ENCODE measurements at regions not wholly inside any gene's neighbourhood (a gene's known extent, or its start where the extent isn't known, plus 50 kb on each side); places are given as distances from the start of the nearest gene placed in this dataset.

- Histone ChIP-seq H3K27ac (ENCODE audit: low read length) (no peak overlapping the region), H3K9me3 (ENCODE audit: control insufficient read depth in 2 of 2, low read length in 2 of 2) (peaks cover 0 to 3% of the 10 kb centered on the region in 2 donors), H3K36me3 (ENCODE audit: control insufficient read depth in 2 of 2, insufficient read depth in 2 of 2, low read length in 2 of 2) (no peaks in the 10 kb centered on the region), H3K4me1 (ENCODE audit: control insufficient read depth, insufficient read depth, low read length) (no peaks in the 10 kb centered on the region), H3K4me3 (ENCODE audit: low read length in 2 of 2) (no peak overlapping the region), H3K9ac (ENCODE audit: low read length in 2 of 2) (no peak overlapping the region), H3K27me3 (ENCODE audit: control insufficient read depth in 1 of 2, insufficient read depth in 2 of 2, low read length in 2 of 2) (no peaks in the 10 kb centered on the region)
Observed at GRCh38 chr13:47564041-47564440, 437.0 kb downstream of the SUCLA2 start.

- Histone ChIP-seq H3K9me3 (ENCODE audit: control insufficient read depth in 2 of 2, low read length in 2 of 2) (no peaks in the 10 kb centered on the region), H3K4me3 (ENCODE audit: low read length in 2 of 2) (no peak overlapping the region), H3K9ac (ENCODE audit: low read length in 2 of 2) (no peak overlapping the region), H3K4me1 (ENCODE audit: control insufficient read depth, insufficient read depth, low read length) (no peaks in the 10 kb centered on the region), H3K27me3 (ENCODE audit: control insufficient read depth in 1 of 2, insufficient read depth in 2 of 2, low read length in 2 of 2) (no peaks in the 10 kb centered on the region), H3K36me3 (ENCODE audit: control insufficient read depth in 2 of 2, insufficient read depth in 2 of 2, low read length in 2 of 2) (no peaks in the 10 kb centered on the region), H3K27ac (ENCODE audit: low read length) (no peak overlapping the region)
Observed at GRCh38 chr13:47556703-47557102, 444.4 kb downstream of the SUCLA2 start.

GRCh38 chr13:47555235-47555634 lies 445.8 kb downstream of the SUCLA2 start:
- H3K4me3 ChIP-seq (ENCODE audit: low read length in 2 of 2) = no peak overlapping the region
- no peaks in the 10 kb centered on the region for H3K27me3 ChIP-seq (ENCODE audit: control insufficient read depth in 1 of 2, insufficient read depth in 2 of 2, low read length in 2 of 2)
- H3K27ac ChIP-seq (ENCODE audit: low read length) = no peak overlapping the region
- no peak overlapping the region for H3K9ac ChIP-seq (ENCODE audit: low read length in 2 of 2)
- no peaks in the 10 kb centered on the region for H3K9me3 ChIP-seq (ENCODE audit: control insufficient read depth in 2 of 2, low read length in 2 of 2)
- no peaks in the 10 kb centered on the region for H3K4me1 ChIP-seq (ENCODE audit: control insufficient read depth, insufficient read depth, low read length)
- no peaks in the 10 kb centered on the region for H3K36me3 ChIP-seq (ENCODE audit: control insufficient read depth in 2 of 2, insufficient read depth in 2 of 2, low read length in 2 of 2)

- H3K9ac ChIP-seq (ENCODE audit: low read length in 2 of 2) = no peak overlapping the region
- H3K36me3 ChIP-seq (ENCODE audit: control insufficient read depth in 2 of 2, insufficient read depth in 2 of 2, low read length in 2 of 2) = no peaks in the 10 kb centered on the region
- no peaks in the 10 kb centered on the region for H3K4me1 ChIP-seq (ENCODE audit: control insufficient read depth, insufficient read depth, low read length)
- H3K27ac ChIP-seq (ENCODE audit: low read length) = no peak overlapping the region
- H3K9me3 ChIP-seq (ENCODE audit: control insufficient read depth in 2 of 2, low read length in 2 of 2) = no peaks in the 10 kb centered on the region
- H3K4me3 ChIP-seq (ENCODE audit: low read length in 2 of 2) = no peak overlapping the region
- H3K27me3 ChIP-seq (ENCODE audit: control insufficient read depth in 1 of 2, insufficient read depth in 2 of 2, low read length in 2 of 2) = no peaks in the 10 kb centered on the region
Observed at GRCh38 chr13:47553329-47553977, 447.6 kb downstream of the SUCLA2 start.

- Histone ChIP-seq H3K4me1 (ENCODE audit: control insufficient read depth, insufficient read depth, low read length) (peaks cover 9% of the 10 kb centered on the region), H3K9me3 (ENCODE audit: control insufficient read depth in 2 of 2, low read length in 2 of 2) (no peaks in the 10 kb centered on the region), H3K36me3 (ENCODE audit: control insufficient read depth in 2 of 2, insufficient read depth in 2 of 2, low read length in 2 of 2) (no peaks in the 10 kb centered on the region), H3K27ac (ENCODE audit: low read length) (no peak overlapping the region), H3K27me3 (ENCODE audit: control insufficient read depth in 1 of 2, insufficient read depth in 2 of 2, low read length in 2 of 2) (no peaks in the 10 kb centered on the region), H3K9ac (ENCODE audit: low read length in 2 of 2) (no peak overlapping the region), H3K4me3 (ENCODE audit: low read length in 2 of 2) (no peak overlapping the region)
Observed at GRCh38 chr13:47549219-47549752, 451.8 kb downstream of the SUCLA2 start.

GRCh38 chr13:47548294-47548840 lies 452.7 kb downstream of the SUCLA2 start:
- H3K9ac ChIP-seq (ENCODE audit: low read length in 2 of 2) = no peak overlapping the region
- no peaks in the 10 kb centered on the region for H3K27me3 ChIP-seq (ENCODE audit: control insufficient read depth in 1 of 2, insufficient read depth in 2 of 2, low read length in 2 of 2)
- no peak overlapping the region for H3K4me3 ChIP-seq (ENCODE audit: low read length in 2 of 2)
- no peak overlapping the region for H3K27ac ChIP-seq (ENCODE audit: low read length)
- peaks cover 9% of the 10 kb centered on the region for H3K4me1 ChIP-seq (ENCODE audit: control insufficient read depth, insufficient read depth, low read length)
- H3K9me3 ChIP-seq (ENCODE audit: control insufficient read depth in 2 of 2, low read length in 2 of 2) = no peaks in the 10 kb centered on the region
- H3K36me3 ChIP-seq (ENCODE audit: control insufficient read depth in 2 of 2, insufficient read depth in 2 of 2, low read length in 2 of 2) = no peaks in the 10 kb centered on the region

- H3K4me3 ChIP-seq (ENCODE audit: low read length in 2 of 2) = no peak overlapping the region
- H3K27me3 ChIP-seq (ENCODE audit: control insufficient read depth in 1 of 2, insufficient read depth in 2 of 2, low read length in 2 of 2) = no peaks in the 10 kb centered on the region
- H3K27ac ChIP-seq (ENCODE audit: low read length) = no peak overlapping the region
- no peaks in the 10 kb centered on the region for H3K9me3 ChIP-seq (ENCODE audit: control insufficient read depth in 2 of 2, low read length in 2 of 2)
- H3K9ac ChIP-seq (ENCODE audit: low read length in 2 of 2) = no peak overlapping the region
- no peaks in the 10 kb centered on the region for H3K36me3 ChIP-seq (ENCODE audit: control insufficient read depth in 2 of 2, insufficient read depth in 2 of 2, low read length in 2 of 2)
- H3K4me1 ChIP-seq (ENCODE audit: control insufficient read depth, insufficient read depth, low read length) = peaks cover 9% of the 10 kb centered on the region
Observed at GRCh38 chr13:47546391-47547225, 454.5 kb downstream of the SUCLA2 start.

- no peaks in the 10 kb centered on the region for H3K27me3 ChIP-seq (ENCODE audit: control insufficient read depth in 1 of 2, insufficient read depth in 2 of 2, low read length in 2 of 2)
- H3K9me3 ChIP-seq (ENCODE audit: control insufficient read depth in 2 of 2, low read length in 2 of 2) = no peaks in the 10 kb centered on the region
- no peaks in the 10 kb centered on the region for H3K36me3 ChIP-seq (ENCODE audit: control insufficient read depth in 2 of 2, insufficient read depth in 2 of 2, low read length in 2 of 2)
- peaks cover 9% of the 10 kb centered on the region for H3K4me1 ChIP-seq (ENCODE audit: control insufficient read depth, insufficient read depth, low read length)
- H3K4me3 ChIP-seq (ENCODE audit: low read length in 2 of 2) = no peak overlapping the region
- H3K9ac ChIP-seq (ENCODE audit: low read length in 2 of 2) = no peak overlapping the region
- H3K27ac ChIP-seq (ENCODE audit: low read length) = no peak overlapping the region
Observed at GRCh38 chr13:47545201-47546024, 455.7 kb downstream of the SUCLA2 start.

GRCh38 chr13:47539317-47539716 lies 461.8 kb downstream of the SUCLA2 start:
- Histone ChIP-seq H3K4me3 (ENCODE audit: low read length in 2 of 2) (no peak overlapping the region), H3K4me1 (ENCODE audit: control insufficient read depth, insufficient read depth, low read length) (no peaks in the 10 kb centered on the region), H3K27ac (ENCODE audit: low read length) (no peak overlapping the region), H3K27me3 (ENCODE audit: control insufficient read depth in 1 of 2, insufficient read depth in 2 of 2, low read length in 2 of 2) (no peaks in the 10 kb centered on the region), H3K9me3 (ENCODE audit: control insufficient read depth in 2 of 2, low read length in 2 of 2) (no peaks in the 10 kb centered on the region), H3K9ac (ENCODE audit: low read length in 2 of 2) (no peak overlapping the region), H3K36me3 (ENCODE audit: control insufficient read depth in 2 of 2, insufficient read depth in 2 of 2, low read length in 2 of 2) (no peaks in the 10 kb centered on the region)

- H3K36me3 ChIP-seq (ENCODE audit: control insufficient read depth in 2 of 2, insufficient read depth in 2 of 2, low read length in 2 of 2) = no peaks in the 10 kb centered on the region
- no peak overlapping the region for H3K4me3 ChIP-seq (ENCODE audit: low read length in 2 of 2)
- H3K27ac ChIP-seq (ENCODE audit: low read length) = no peak overlapping the region
- H3K4me1 ChIP-seq (ENCODE audit: control insufficient read depth, insufficient read depth, low read length) = no peaks in the 10 kb centered on the region
- H3K9me3 ChIP-seq (ENCODE audit: control insufficient read depth in 2 of 2, low read length in 2 of 2) = no peaks in the 10 kb centered on the region
- H3K9ac ChIP-seq (ENCODE audit: low read length in 2 of 2) = no peak overlapping the region
- no peaks in the 10 kb centered on the region for H3K27me3 ChIP-seq (ENCODE audit: control insufficient read depth in 1 of 2, insufficient read depth in 2 of 2, low read length in 2 of 2)
Observed at GRCh38 chr13:47523771-47524170, 477.3 kb downstream of the SUCLA2 start.
